Ascending aorta (tissue), 2 donors: ENCODE measurements at regions not wholly inside any gene's neighbourhood (a gene's known extent, or its start where the extent isn't known, plus 50 kb on each side); places are given as distances from the start of the nearest gene placed in this dataset.

Source experiments
- DNase-seq, 2 donors: peaks; one replicate each; pipeline ENCODE4 v3.0.0-alpha.2; 2019; ENCODE audit warnings: low spot score in 2 of 2
- H3K27ac ChIP-seq, 2 donors: fragments of 200-600 bp; sonication (generic); one replicate each; pipeline ENCODE4 v1.5.1; 2016 to 2017; ENCODE audit warnings: mild to moderate bottlenecking in 1 of 2
- H3K27me3 ChIP-seq: fragments of 200-600 bp; sonication (generic); one replicate; pipeline ENCODE4 v1.5.1; 2017
- H3K36me3 ChIP-seq, 2 donors: fragments of 200-600 bp; sonication (generic); one replicate each; pipeline ENCODE4 v1.5.1; 2016
- H3K4me1 ChIP-seq, 2 donors: fragments of 200-600 bp; sonication (generic); one replicate each; pipeline ENCODE4 v1.5.1; 2016 to 2017; ENCODE audit warnings: mild to moderate bottlenecking in 1 of 2
- H3K4me3 ChIP-seq, 2 donors: fragments of 200-600 bp; sonication (generic); one replicate each; pipeline ENCODE4 v1.5.1; 2016 to 2017; ENCODE audit warnings: mild to moderate bottlenecking in 1 of 2
- H3K9me3 ChIP-seq, 2 donors: fragments of 200-600 bp; sonication (generic); one replicate each; pipeline ENCODE4 v1.5.1; 2016
- intact Hi-C: fragments of 100-400 bp; cut with DNase I; formaldehyde crosslinking; loops from one replicate; pipeline ENCODE4 v1.15.1; 2023
- TF ChIP-seq, protein P1 (sequence below), 3 experiments: fragments of 200-600 bp in 2 of 3; fragments of 450-650 bp in 1 of 3; sonication (generic) in 2 of 3; IDR thresholded peaks; one replicate each; pipeline ENCODE4 v1.5.1; 2016 to 2019; ENCODE audit warnings: antibody characterized with exemption in 3 of 3, mild to moderate bottlenecking in 1 of 3, moderate library complexity in 1 of 3

DNA sequence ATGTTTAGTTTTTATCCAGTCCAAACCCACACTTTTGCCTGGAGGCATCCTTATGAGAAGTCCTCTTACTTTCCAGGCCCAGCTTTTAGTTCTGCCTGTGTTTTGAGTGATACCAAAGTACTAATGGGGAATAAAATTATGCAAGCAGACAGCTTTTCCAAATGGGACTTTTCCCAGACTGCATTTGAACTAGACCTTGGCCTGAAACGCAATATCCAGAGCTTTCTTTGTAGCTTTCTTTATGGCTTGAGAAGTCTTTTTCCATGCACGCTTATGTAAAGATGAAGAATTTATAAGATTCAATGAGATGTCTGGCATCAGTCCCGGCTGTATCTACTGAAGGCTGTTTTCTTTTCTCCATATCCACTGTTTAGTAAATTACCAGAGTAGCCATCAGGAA is 236.6 kb upstream of the RAB4A start:
- Histone ChIP-seq H3K27ac (no peak overlapping the region), H3K4me3 (no peak overlapping the region), H3K27me3 (no peaks in the 10 kb centered on the region), H3K9me3 (no peaks in the 10 kb centered on the region), H3K36me3 (no peaks in the 10 kb centered on the region), H3K4me1 (peaks cover 0 to 6% of the 10 kb centered on the region in 2 donors)
- intact Hi-C loops = no loop called here
- TF ChIP-seq, protein P1, sequence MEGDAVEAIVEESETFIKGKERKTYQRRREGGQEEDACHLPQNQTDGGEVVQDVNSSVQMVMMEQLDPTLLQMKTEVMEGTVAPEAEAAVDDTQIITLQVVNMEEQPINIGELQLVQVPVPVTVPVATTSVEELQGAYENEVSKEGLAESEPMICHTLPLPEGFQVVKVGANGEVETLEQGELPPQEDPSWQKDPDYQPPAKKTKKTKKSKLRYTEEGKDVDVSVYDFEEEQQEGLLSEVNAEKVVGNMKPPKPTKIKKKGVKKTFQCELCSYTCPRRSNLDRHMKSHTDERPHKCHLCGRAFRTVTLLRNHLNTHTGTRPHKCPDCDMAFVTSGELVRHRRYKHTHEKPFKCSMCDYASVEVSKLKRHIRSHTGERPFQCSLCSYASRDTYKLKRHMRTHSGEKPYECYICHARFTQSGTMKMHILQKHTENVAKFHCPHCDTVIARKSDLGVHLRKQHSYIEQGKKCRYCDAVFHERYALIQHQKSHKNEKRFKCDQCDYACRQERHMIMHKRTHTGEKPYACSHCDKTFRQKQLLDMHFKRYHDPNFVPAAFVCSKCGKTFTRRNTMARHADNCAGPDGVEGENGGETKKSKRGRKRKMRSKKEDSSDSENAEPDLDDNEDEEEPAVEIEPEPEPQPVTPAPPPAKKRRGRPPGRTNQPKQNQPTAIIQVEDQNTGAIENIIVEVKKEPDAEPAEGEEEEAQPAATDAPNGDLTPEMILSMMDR (IDR thresholded peaks at IDR 0.05) = no peak
- DNase-seq = no peak

DNA sequence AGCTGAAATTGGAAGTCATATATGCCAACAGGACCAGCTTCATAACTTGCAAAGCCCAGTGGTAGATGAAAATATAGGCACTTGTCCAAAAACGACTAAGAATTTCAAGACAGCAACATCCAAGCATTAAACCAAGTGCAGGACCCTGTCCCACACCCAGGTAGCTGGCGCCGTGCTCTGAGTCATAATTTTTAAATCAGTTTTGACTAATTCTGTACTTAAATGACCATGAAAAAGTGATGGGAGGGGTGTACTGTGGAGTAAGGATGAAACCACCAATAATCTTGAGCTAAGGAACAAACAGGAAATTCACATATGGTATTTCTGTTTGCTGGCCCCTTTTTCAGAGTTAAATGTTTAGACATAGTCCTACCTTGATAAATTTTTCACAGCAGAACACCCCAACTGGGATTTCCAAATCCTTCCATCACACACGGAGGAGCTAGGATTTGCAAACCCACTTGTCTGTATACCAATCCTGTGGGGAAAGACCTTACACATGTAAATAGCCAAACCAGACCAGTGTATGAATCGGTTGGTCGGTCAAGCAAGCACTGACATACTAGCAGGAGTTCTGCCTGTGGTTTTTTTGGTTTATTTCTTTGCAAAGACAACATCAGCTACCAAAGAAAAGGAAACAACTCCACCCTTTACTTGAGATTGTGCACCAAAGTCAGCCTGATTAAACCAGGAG is 235.7 kb upstream of the RAB4A start:
- DNase-seq = no peak
- Histone ChIP-seq H3K27me3 (no peaks in the 10 kb centered on the region), H3K4me3 (no peak overlapping the region), H3K9me3 (no peaks in the 10 kb centered on the region), H3K36me3 (no peaks in the 10 kb centered on the region), H3K27ac (no peak overlapping the region), H3K4me1 (peaks cover 0 to 6% of the 10 kb centered on the region in 2 donors)
- intact Hi-C loops = loop anchor here (5.0 kb wide), 1 partner anchor 117 kb away; no protein-coding TSS in a partner anchor
- TF ChIP-seq, protein P1 (IDR thresholded peaks at IDR 0.05) = no peak

DNA sequence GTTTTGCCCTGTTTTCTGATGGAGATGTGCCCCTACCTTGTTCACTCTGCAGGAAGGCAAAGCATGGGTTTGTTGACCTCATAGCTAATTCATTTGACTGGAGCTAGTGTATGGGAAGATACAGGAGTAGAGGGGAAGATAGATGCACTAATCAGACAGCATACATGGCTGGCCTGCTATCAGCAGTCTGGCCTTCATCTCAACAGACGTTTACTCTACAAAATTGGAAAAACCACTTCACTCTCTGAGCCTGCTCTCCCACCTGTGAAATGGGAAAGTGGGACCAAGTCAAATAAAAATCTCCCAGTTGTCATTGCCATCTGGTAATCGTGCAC is 235.2 kb upstream of the RAB4A start:
- no peak overlapping the region for H3K27ac ChIP-seq
- TF ChIP-seq, protein P1 (IDR thresholded peaks at IDR 0.05) = no peak
- H3K4me3 ChIP-seq = no peak overlapping the region
- DNase-seq = no peak
- H3K9me3 ChIP-seq = no peaks in the 10 kb centered on the region
- no peaks in the 10 kb centered on the region for H3K27me3 ChIP-seq
- intact Hi-C loops = loop anchor here (5.0 kb wide), 1 partner anchor 117 kb away; no protein-coding TSS in a partner anchor
- H3K4me1 ChIP-seq = peaks cover 0 to 6% of the 10 kb centered on the region in 2 donors
- H3K36me3 ChIP-seq = no peaks in the 10 kb centered on the region

DNA sequence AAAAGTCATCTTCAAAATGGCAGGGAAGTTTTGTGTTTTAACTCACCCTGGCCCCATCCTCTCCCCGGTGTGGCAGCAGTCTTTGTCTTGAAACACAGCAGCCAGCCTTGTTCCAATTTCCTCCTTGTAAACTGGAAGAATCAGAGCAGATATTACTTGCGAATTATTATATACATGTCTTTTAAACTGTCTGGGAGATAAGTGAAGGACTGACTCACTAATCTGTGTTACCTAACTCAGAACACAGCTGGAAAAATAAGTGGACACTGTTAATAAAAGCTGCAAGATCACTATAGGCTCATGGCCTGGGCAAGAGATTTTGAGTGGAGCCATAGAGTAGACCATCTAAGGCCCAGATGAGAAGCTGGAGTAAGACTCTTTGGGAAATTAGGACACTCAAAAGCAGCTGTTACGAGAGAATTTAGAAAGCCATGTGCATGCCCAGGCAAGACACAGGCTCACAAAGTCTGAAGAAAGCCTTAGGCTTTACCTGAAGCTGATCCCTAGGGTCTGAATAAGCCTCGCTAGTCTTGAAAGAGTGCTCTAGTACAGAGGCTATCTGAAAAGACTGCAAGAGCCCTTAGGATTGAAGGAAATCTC is 233.0 kb upstream of the RAB4A start:
- DNase-seq = no peak
- Histone ChIP-seq H3K4me1 (no peaks in the 10 kb centered on the region), H3K9me3 (no peaks in the 10 kb centered on the region), H3K4me3 (no peak overlapping the region), H3K36me3 (no peaks in the 10 kb centered on the region), H3K27me3 (no peaks in the 10 kb centered on the region), H3K27ac (no peak overlapping the region)
- intact Hi-C loops = loop anchor here (5.0 kb wide), 1 partner anchor 114 kb away; no protein-coding TSS in a partner anchor
- TF ChIP-seq, protein P1 (IDR thresholded peaks at IDR 0.05) = no peak

DNA sequence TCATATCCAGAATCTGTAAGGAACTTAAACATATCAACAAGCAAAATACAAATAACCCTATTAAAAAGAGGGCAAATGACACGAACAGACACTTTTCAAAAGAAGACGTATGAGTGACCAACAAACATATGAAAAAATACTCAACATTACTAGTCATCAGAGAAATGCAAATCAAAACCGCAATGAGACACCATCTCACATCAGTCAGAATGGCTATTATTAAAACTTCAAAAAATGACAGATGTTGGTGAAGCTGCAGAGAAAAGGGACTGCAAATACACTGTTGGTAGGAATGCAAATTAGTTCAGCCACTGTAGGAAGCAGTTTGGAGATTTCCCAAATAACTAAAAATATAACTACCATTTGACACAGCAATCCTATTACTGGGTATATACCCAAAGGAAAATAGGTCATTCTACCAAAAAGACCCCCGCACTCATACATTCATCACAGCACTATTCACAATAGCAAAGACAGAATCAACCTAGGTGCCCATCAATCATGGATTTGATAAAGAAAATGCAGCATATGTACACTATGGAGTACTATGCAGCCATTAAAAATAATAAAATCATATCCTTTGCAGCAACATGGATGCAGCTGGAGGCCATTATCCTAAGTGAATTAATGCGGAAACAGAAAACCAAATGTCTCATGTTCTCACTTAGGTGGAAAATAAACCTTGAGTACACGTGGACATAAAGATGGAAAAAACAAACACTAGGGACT is 230.1 kb upstream of the RAB4A start:
- TF ChIP-seq, protein P1 (IDR thresholded peaks at IDR 0.05) = no peak
- intact Hi-C loops = no loop called here
- no peak for DNase-seq
- no peaks in the 10 kb centered on the region for H3K36me3 ChIP-seq
- H3K27me3 ChIP-seq = no peaks in the 10 kb centered on the region
- H3K4me3 ChIP-seq = no peak overlapping the region
- no peak overlapping the region for H3K27ac ChIP-seq
- H3K4me1 ChIP-seq = no peaks in the 10 kb centered on the region
- no peaks in the 10 kb centered on the region for H3K9me3 ChIP-seq
